Parathyroid adenoma (tissue), 2 donors: ENCODE measurements at regions not wholly inside any gene's neighbourhood (a gene's known extent, or its start where the extent isn't known, plus 50 kb on each side); places are given as distances from the start of the nearest gene placed in this dataset.

Source experiments
- H2AFZ ChIP-seq: fragments of 300-600 bp; sonication (generic); one replicate; pipeline ENCODE4 v1.7.0; 2017; ENCODE audit warnings: antibody characterized with exemption, mild to moderate bottlenecking
- H3K27ac ChIP-seq: fragments of 300-600 bp; sonication (generic); one replicate; pipeline ENCODE4 v1.7.0; 2017
- H3K27me3 ChIP-seq: fragments of 300-600 bp; sonication (generic); one replicate; pipeline ENCODE4 v1.7.0; 2017; ENCODE audit warnings: low read length; ENCODE audit not compliant: control insufficient read depth, insufficient read depth
- H3K36me3 ChIP-seq: fragments of 300-600 bp; sonication (generic); one replicate; pipeline ENCODE4 v1.7.0; 2017; ENCODE audit warnings: low read length; ENCODE audit not compliant: control insufficient read depth, insufficient read depth
- H3K4me1 ChIP-seq: fragments of 300-600 bp; sonication (generic); one replicate; pipeline ENCODE4 v1.7.0; 2017; ENCODE audit warnings: control low read depth
- H3K4me2 ChIP-seq: fragments of 300-600 bp; sonication (generic); one replicate; pipeline ENCODE4 v1.7.0; 2017; ENCODE audit warnings: low read length
- H3K4me3 ChIP-seq: fragments of 300-600 bp; sonication (generic); one replicate; pipeline ENCODE4 v1.7.0; 2017; ENCODE audit warnings: low read depth, low read length
- H3K79me2 ChIP-seq: fragments of 300-600 bp; sonication (generic); one replicate; pipeline ENCODE4 v1.7.0; 2017; ENCODE audit warnings: control low read depth
- H3K9ac ChIP-seq: fragments of 300-600 bp; sonication (generic); one replicate; pipeline ENCODE4 v1.7.0; 2017; ENCODE audit warnings: mild to moderate bottlenecking
- H3K9me3 ChIP-seq: fragments of 300-600 bp; sonication (generic); one replicate; pipeline ENCODE4 v1.7.0; 2017; ENCODE audit warnings: low read length; ENCODE audit not compliant: control insufficient read depth
- TF ChIP-seq, protein P1 (sequence below): fragments of 300-600 bp; sonication (generic); IDR thresholded peaks from one replicate; pipeline ENCODE4 v1.7.0; 2017; ENCODE audit warnings: antibody characterized with exemption, mild to moderate bottlenecking
- donor health status: primary hyperparathyroidism.

DNA sequence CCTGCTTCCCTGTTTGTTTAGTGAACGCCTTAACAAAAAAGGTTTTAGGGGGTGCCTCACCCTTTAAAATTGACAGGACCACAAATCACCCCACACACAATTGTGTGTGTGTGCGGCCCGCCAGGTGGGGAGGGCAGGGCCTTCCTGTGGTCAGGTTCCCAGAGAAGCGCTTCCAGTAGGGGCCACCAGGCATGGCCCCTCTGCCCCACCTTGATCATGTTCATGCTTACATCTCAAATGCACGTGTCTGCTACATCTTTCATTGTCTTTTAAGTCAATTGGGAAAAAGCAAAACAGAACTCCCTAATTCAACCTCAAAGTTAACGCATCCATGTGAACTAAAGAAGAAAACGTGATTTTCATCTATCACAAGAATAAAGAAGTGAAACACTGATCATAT, 1335.3 kb downstream of the TBC1D22A start:
- no peaks in the 10 kb centered on the region for H3K27me3 ChIP-seq
- no peak overlapping the region for H3K9ac ChIP-seq
- no peak overlapping the region for H3K4me2 ChIP-seq
- TF ChIP-seq, protein P1, sequence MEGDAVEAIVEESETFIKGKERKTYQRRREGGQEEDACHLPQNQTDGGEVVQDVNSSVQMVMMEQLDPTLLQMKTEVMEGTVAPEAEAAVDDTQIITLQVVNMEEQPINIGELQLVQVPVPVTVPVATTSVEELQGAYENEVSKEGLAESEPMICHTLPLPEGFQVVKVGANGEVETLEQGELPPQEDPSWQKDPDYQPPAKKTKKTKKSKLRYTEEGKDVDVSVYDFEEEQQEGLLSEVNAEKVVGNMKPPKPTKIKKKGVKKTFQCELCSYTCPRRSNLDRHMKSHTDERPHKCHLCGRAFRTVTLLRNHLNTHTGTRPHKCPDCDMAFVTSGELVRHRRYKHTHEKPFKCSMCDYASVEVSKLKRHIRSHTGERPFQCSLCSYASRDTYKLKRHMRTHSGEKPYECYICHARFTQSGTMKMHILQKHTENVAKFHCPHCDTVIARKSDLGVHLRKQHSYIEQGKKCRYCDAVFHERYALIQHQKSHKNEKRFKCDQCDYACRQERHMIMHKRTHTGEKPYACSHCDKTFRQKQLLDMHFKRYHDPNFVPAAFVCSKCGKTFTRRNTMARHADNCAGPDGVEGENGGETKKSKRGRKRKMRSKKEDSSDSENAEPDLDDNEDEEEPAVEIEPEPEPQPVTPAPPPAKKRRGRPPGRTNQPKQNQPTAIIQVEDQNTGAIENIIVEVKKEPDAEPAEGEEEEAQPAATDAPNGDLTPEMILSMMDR, result no peak
- H3K79me2 ChIP-seq, result no peaks in the 10 kb centered on the region
- no peaks in the 10 kb centered on the region for H3K4me1 ChIP-seq
- H3K9me3 ChIP-seq, result no peaks in the 10 kb centered on the region
- H3K36me3 ChIP-seq, result no peaks in the 10 kb centered on the region
- no peak overlapping the region for H3K4me3 ChIP-seq
- H2AFZ ChIP-seq, result no peak overlapping the region
- no peak overlapping the region for H3K27ac ChIP-seq

DNA sequence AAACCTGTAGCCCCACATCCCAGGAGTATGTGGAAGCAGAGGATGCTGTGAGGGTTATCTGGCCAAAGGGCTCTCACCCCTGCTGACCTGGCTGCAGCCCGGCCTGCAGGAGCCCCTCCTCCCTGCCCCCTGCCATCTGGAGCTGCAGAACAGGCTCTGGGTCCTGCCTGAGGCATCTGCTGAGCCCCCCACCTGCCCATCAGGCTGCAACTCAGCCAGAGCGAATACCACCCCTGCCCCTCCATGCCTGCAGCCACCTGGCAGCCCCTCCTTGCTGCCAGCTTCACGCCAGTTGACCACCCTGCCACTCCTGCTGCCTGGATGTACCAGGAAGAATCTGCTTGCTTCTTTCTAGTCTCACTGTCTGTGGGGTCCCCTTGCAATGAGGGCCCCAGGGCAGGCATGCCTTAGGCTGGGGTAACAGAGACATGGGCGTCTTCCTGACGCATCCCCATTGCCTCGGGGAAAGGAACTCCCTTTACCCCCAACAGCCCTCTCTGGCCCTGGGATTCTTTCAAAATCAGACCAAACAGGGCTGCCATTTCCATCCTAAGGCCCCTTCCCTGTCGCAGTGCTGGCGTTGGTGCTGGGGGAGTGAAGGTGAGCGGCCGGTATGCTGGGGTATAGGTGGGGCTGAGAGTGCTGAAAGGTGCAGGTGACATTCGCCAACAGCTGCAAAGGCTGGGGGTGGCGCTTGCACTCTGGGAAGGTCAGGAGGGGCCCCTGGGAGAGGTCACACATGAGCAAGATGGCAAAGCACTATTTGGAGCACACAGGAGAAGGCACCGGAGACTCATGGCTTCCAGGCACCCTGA, 1334.6 kb downstream of the TBC1D22A start:
- Histone ChIP-seq H3K4me2 (no peak overlapping the region), H3K79me2 (no peaks in the 10 kb centered on the region), H3K36me3 (no peaks in the 10 kb centered on the region), H3K27ac (no peak overlapping the region), H3K4me1 (no peaks in the 10 kb centered on the region), H3K27me3 (no peaks in the 10 kb centered on the region), H3K9me3 (no peaks in the 10 kb centered on the region), H3K4me3 (no peak overlapping the region), H2AFZ (no peak overlapping the region), H3K9ac (no peak overlapping the region)
- TF ChIP-seq, protein P1, result no peak

DNA sequence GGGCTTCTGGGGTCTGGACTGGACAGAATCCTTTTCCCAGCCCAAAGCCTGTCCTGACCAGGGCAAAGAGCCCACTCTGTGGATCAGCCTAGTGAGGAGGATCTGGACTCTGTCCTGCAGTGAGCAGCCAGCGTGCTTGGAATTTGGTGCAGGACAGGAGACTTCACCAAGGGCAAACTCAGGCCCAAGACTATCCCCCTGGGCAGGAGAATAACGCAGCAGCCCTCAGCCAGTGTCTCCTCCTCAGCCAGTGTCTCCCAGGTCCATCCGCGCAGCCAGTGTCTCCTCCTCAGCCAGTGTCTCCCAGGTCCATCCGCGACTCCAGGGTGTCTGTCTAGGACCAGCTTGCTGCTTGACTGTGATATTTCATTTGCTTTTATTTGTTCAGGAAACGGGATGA, 1334.0 kb downstream of the TBC1D22A start:
- no peaks in the 10 kb centered on the region for H3K36me3 ChIP-seq
- H3K79me2 ChIP-seq, result no peaks in the 10 kb centered on the region
- H3K9me3 ChIP-seq, result no peaks in the 10 kb centered on the region
- H3K9ac ChIP-seq, result no peak overlapping the region
- TF ChIP-seq, protein P1, result no peak
- no peaks in the 10 kb centered on the region for H3K4me1 ChIP-seq
- no peak overlapping the region for H3K4me3 ChIP-seq
- H2AFZ ChIP-seq, result no peak overlapping the region
- H3K27me3 ChIP-seq, result no peaks in the 10 kb centered on the region
- no peak overlapping the region for H3K27ac ChIP-seq
- H3K4me2 ChIP-seq, result no peak overlapping the region

DNA sequence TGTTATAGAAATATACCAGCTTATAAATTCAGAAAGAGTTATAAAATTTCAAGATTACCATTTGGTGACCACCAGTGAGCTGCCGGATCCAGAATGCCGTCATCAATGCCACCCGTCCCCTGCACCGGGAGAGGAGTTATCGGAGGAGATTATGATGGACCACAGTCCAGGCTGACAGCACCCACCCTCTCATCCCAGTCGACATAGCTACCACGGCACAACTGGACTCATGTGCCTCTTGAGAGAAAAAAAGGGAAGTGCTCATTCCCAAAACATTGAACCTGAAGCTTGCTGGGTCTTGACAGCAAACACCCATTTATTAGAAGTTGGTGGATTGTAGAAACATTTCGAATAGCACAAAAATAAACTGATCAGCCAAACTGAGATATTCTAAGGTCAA, 1331.5 kb downstream of the TBC1D22A start:
- Histone ChIP-seq H3K27ac (no peak overlapping the region), H3K27me3 (no peaks in the 10 kb centered on the region), H3K4me3 (no peak overlapping the region), H3K79me2 (no peaks in the 10 kb centered on the region), H3K4me1 (no peaks in the 10 kb centered on the region), H3K9me3 (no peaks in the 10 kb centered on the region), H3K9ac (no peak overlapping the region), H3K36me3 (no peaks in the 10 kb centered on the region), H3K4me2 (no peak overlapping the region), H2AFZ (no peak overlapping the region)
- TF ChIP-seq, protein P1, result no peak

DNA sequence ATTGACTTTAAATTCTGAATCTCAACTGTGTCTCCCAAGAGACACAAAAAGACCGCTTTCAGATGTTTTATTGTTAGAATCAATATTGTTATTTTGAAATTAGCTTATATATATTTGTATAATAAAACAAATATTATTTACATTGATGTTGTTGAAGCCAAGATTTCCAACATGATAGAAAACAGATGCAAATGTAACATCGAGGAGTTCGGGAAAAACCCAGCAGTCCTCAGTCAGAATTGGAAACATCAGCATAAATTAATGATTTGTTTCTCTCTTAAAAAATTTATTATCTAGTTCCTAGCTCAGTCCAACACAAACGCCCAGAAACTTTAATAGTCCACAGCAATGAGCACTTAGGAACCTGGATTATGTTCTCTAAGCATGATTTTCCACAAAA, 1330.4 kb downstream of the TBC1D22A start:
- no peaks in the 10 kb centered on the region for H3K9me3 ChIP-seq
- H3K9ac ChIP-seq, result no peak overlapping the region
- TF ChIP-seq, protein P1, result no peak
- no peaks in the 10 kb centered on the region for H3K79me2 ChIP-seq
- H3K27me3 ChIP-seq, result no peaks in the 10 kb centered on the region
- no peak overlapping the region for H3K27ac ChIP-seq
- no peak overlapping the region for H2AFZ ChIP-seq
- no peaks in the 10 kb centered on the region for H3K4me1 ChIP-seq
- H3K36me3 ChIP-seq, result no peaks in the 10 kb centered on the region
- H3K4me2 ChIP-seq, result no peak overlapping the region
- no peak overlapping the region for H3K4me3 ChIP-seq
